Keratinocyte (primary cell): ENCODE measurements at regions not wholly inside any gene's neighbourhood (a gene's known extent, or its start where the extent isn't known, plus 50 kb on each side); places are given as distances from the start of the nearest gene placed in this dataset.

Experiments
- DNase-seq: peaks from one replicate; pipeline ENCODE4 v3.0.0-alpha.2; 2011; ENCODE audit warnings: low read depth, missing footprints, low spot score
- FAIRE-seq: peaks from 2 replicates; lab custom pipeline; 2011; peaks lifted over from hg19 to GRCh38; lab: Jason Lieb, UNC
- H2AFZ ChIP-seq: 2 replicates; pipeline ENCODE4 v1.6.0; 2012; ENCODE audit warnings: low read length, control low read depth, inconsistent platforms; ENCODE audit not compliant: control insufficient read depth
- H3K27ac ChIP-seq: 2 replicates; pipeline ENCODE4 v1.5.1; 2011; ENCODE audit warnings: low read length; ENCODE audit not compliant: control insufficient read depth, insufficient read depth
- H3K27me3 ChIP-seq: 3 replicates; pipeline ENCODE4 v1.6.0; 2011; ENCODE audit warnings: low read length; ENCODE audit not compliant: control insufficient read depth, insufficient read depth; ENCODE audit errors: extremely low read depth
- H3K36me3 ChIP-seq, 2 experiments: 2 replicates in 1 of 2; 3 replicates in 1 of 2; pipeline ENCODE4 v1.5.1; 2011; ENCODE audit warnings: low read length in 2 of 2, mild to moderate bottlenecking in 1 of 2; ENCODE audit not compliant: control insufficient read depth in 2 of 2, insufficient read depth in 2 of 2; ENCODE audit errors: extremely low read depth in 1 of 2
- H3K4me1 ChIP-seq: 3 replicates; pipeline ENCODE4 v1.5.1; 2011; ENCODE audit warnings: low read length; ENCODE audit not compliant: control insufficient read depth, insufficient read depth; ENCODE audit errors: extremely low read depth
- H3K4me2 ChIP-seq: 3 replicates; pipeline ENCODE4 v1.6.0; 2011; ENCODE audit warnings: low read depth, low read length; ENCODE audit not compliant: control insufficient read depth, insufficient read depth; ENCODE audit errors: extremely low read depth
- H3K4me3 ChIP-seq, 3 experiments: fragments of 200-600 bp in 1 of 3; sonication (generic) in 1 of 3; 2 replicates in 2 of 3; 3 replicates in 1 of 3; pipeline ENCODE4 v1.5.1; 2011 to 2016; ENCODE audit warnings: low read length in 3 of 3, mild to moderate bottlenecking in 3 of 3, control low read depth in 2 of 3, inconsistent platforms in 1 of 3, low read depth in 1 of 3, mixed read lengths in 1 of 3, mixed run types in 1 of 3, moderate library complexity in 1 of 3; ENCODE audit not compliant: control insufficient read depth in 2 of 3, insufficient read depth in 2 of 3; ENCODE audit errors: extremely low read depth in 1 of 3
- H3K79me2 ChIP-seq: 2 replicates; pipeline ENCODE4 v1.6.0; 2012; ENCODE audit warnings: low read length; ENCODE audit not compliant: control insufficient read depth, insufficient read depth
- H3K9ac ChIP-seq: 3 replicates; pipeline ENCODE4 v1.6.0; 2011; ENCODE audit warnings: low read length; ENCODE audit not compliant: control insufficient read depth, insufficient read depth; ENCODE audit errors: extremely low read depth
- H3K9me1 ChIP-seq: 3 replicates; pipeline ENCODE4 v1.6.0; 2011; ENCODE audit warnings: low read length; ENCODE audit not compliant: control insufficient read depth, insufficient read depth; ENCODE audit errors: extremely low read depth
- H3K9me3 ChIP-seq: 2 replicates; pipeline ENCODE4 v1.5.1; 2012; ENCODE audit warnings: low read depth, low read length; ENCODE audit not compliant: control insufficient read depth
- H4K20me1 ChIP-seq: 3 replicates; pipeline ENCODE4 v1.6.0; 2011; ENCODE audit warnings: low read length; ENCODE audit not compliant: control insufficient read depth, insufficient read depth; ENCODE audit errors: extremely low read depth
- EZH2 ChIP-seq: IDR thresholded peaks from one replicate; pipeline ENCODE4 v1.6.1; 2012; ENCODE audit warnings: inconsistent platforms, mild to moderate bottlenecking, low read length, moderate library complexity
- dilution Hi-C: fragments of 300-500 bp; cut with MboI; formaldehyde crosslinking; loops from one replicate; pipeline ENCODE4 v1.7.0; 2020; ENCODE audit warnings: low sequenced_read_pairs; ENCODE audit not compliant: extremely low pct_ligation_motif_present
- TF ChIP-seq, protein P1 (sequence below), 3 experiments: IDR thresholded peaks in 1 of 3; conservative IDR thresholded peaks in 1 of 3; optimal IDR thresholded peaks in 1 of 3; 2 replicates in 2 of 3; 3 replicates in 1 of 3; pipeline versions ENCODE3 to v1.5.1; 2011; ENCODE audit warnings: low read length in 3 of 3, mild to moderate bottlenecking in 3 of 3, moderate library complexity in 2 of 3, control low read depth in 1 of 3, inconsistent platforms in 1 of 3; ENCODE audit not compliant: insufficient read depth in 2 of 3; ENCODE audit errors: extremely low read depth in 1 of 3

GRCh38 chr10:131547129-131547799 is 235.7 kb upstream of the TCERG1L start:
- H3K9ac ChIP-seq, result no peak overlapping the region
- peaks cover 10% of the 10 kb centered on the region for H3K9me3 ChIP-seq
- no peak for FAIRE-seq
- dilution Hi-C loops, result no loop called here
- no peak overlapping the region for H3K4me3 ChIP-seq
- H4K20me1 ChIP-seq, result no peaks in the 10 kb centered on the region
- TF ChIP-seq EZH2, result no peak
- TF ChIP-seq, protein P1, sequence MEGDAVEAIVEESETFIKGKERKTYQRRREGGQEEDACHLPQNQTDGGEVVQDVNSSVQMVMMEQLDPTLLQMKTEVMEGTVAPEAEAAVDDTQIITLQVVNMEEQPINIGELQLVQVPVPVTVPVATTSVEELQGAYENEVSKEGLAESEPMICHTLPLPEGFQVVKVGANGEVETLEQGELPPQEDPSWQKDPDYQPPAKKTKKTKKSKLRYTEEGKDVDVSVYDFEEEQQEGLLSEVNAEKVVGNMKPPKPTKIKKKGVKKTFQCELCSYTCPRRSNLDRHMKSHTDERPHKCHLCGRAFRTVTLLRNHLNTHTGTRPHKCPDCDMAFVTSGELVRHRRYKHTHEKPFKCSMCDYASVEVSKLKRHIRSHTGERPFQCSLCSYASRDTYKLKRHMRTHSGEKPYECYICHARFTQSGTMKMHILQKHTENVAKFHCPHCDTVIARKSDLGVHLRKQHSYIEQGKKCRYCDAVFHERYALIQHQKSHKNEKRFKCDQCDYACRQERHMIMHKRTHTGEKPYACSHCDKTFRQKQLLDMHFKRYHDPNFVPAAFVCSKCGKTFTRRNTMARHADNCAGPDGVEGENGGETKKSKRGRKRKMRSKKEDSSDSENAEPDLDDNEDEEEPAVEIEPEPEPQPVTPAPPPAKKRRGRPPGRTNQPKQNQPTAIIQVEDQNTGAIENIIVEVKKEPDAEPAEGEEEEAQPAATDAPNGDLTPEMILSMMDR (optimal IDR thresholded peaks at IDR 0.05 in 1 of 3, IDR thresholded peaks at IDR 0.05 in 1 of 3, conservative IDR thresholded peaks at IDR 0.05 in 1 of 3; ENCODE audit: extremely low read depth in 1 of 3, insufficient read depth in 2 of 3, low read length in 3 of 3), result no peak
- H3K27ac ChIP-seq, result no peak overlapping the region
- H2AFZ ChIP-seq, result no peak overlapping the region
- H3K4me1 ChIP-seq, result no peaks in the 10 kb centered on the region
- no peaks in the 10 kb centered on the region for H3K27me3 ChIP-seq
- no peak overlapping the region for H3K4me2 ChIP-seq
- no peaks in the 10 kb centered on the region for H3K79me2 ChIP-seq
- DNase-seq, result no peak
- no peaks in the 10 kb centered on the region for H3K9me1 ChIP-seq
- H3K36me3 ChIP-seq, result no peaks in the 10 kb centered on the region

DNA sequence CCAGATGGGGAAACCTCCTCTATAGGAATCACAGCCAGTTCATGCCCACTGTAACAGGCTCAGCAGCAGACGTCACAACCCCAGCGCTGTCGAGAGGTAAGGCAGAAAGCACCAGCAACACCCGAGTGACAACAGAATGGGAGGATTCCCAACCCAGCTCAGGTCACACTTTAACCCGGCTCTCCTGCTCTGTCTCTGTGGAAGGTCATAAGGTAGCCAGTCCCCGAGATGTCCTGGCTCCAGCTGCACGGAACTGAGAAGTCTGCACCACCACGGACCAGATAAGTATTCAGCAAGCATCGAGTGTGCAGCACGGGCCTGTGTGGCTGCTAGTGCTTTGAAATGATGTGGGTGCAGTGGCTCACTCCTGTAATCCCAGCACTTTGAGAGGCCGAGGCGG is 236.7 kb upstream of the TCERG1L start:
- Histone ChIP-seq H3K4me2 (no peak overlapping the region), H2AFZ (no peak overlapping the region), H3K4me1 (no peaks in the 10 kb centered on the region), H3K9me1 (no peaks in the 10 kb centered on the region), H4K20me1 (no peaks in the 10 kb centered on the region), H3K4me3 (no peak overlapping the region), H3K27me3 (no peaks in the 10 kb centered on the region), H3K9me3 (peaks cover 10% of the 10 kb centered on the region), H3K9ac (no peak overlapping the region), H3K27ac (no peak overlapping the region), H3K36me3 (no peaks in the 10 kb centered on the region), H3K79me2 (no peaks in the 10 kb centered on the region)
- TF ChIP-seq, protein P1 (optimal IDR thresholded peaks at IDR 0.05 in 1 of 3, IDR thresholded peaks at IDR 0.05 in 1 of 3, conservative IDR thresholded peaks at IDR 0.05 in 1 of 3; ENCODE audit: extremely low read depth in 1 of 3, insufficient read depth in 2 of 3, low read length in 3 of 3), result no peak
- no peak for TF ChIP-seq EZH2
- DNase-seq (no peak), FAIRE-seq (no peak)
- dilution Hi-C loops, result no loop called here
